Sigmoid colon (tissue), 4 donors: ENCODE measurements at regions not wholly inside any gene's neighbourhood (a gene's known extent, or its start where the extent isn't known, plus 50 kb on each side); places are given as distances from the start of the nearest gene placed in this dataset.

Experiments
- CTCF ChIP-seq, 4 experiments: fragments of 450-650 bp in 3 of 4; fragments of 200-600 bp in 1 of 4; IDR thresholded peaks; one replicate each; pipeline ENCODE4 v1.5.1; 2016 to 2019; ENCODE audit warnings: antibody characterized with exemption in 4 of 4, mild to moderate bottlenecking in 3 of 4, moderate library complexity in 2 of 4
- POLR2A ChIP-seq, 2 donors: fragments of 450-650 bp; IDR thresholded peaks; one replicate each; pipeline ENCODE4 v1.6.1; 2016; ENCODE audit warnings: antibody characterized with exemption in 2 of 2, mild to moderate bottlenecking in 2 of 2, moderate library complexity in 2 of 2
- POLR2AphosphoS5 ChIP-seq, 4 donors: sonication (generic); formaldehyde crosslinking; IDR thresholded peaks; one replicate each; pipeline ENCODE4 v1.6.1; 2017; ENCODE audit warnings: antibody characterized with exemption in 4 of 4

DNA sequence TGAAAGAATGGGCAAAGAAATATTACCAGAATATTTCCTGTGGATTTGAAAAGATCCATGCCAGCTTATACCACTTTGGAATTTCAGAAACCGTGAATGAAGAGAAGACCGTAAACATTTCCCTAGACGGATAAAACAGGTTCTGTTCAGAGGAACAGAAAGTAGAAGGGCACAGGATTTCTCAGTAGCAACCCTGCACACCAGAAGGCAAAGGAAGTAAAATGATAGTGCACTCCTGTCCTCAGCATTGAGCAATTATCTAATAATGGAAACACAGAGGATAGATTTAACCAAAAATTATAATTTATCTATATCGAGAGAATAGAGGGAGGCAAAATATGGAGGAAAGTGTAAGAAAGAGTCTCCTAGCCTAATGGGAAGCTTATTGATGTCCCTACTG is 87.0 kb upstream of the ITGA6 start:
- no peak for TF ChIP-seq CTCF (IDR thresholded peaks at IDR 0.05)
- no peak for TF ChIP-seq POLR2A (IDR thresholded peaks at IDR 0.05)
- no peak for TF ChIP-seq POLR2AphosphoS5 (IDR thresholded peaks at IDR 0.05)
